ENCODE measurements at regions not wholly inside any gene's neighbourhood (a gene's known extent, or its start where the extent isn't known, plus 50 kb on each side); places are given as distances from the start of the nearest gene placed in this dataset.
A peak's percentile ranks its signal among the peaks of the same experiment; 100 is the strongest.

GRCh38 chr1:21366288-21366687 is 73.6 kb upstream of the NBPF3 start:
- H3K27ac ChIP-seq (ENCODE audit: low read depth in 1 of 2, low read length in 2 of 2): no peak overlapping the region
- peaks cover 7 to 8% of the 10 kb centered on the region in 2 donors for H3K4me1 ChIP-seq (ENCODE audit: control insufficient read depth in 1 of 2, insufficient read depth in 2 of 2, low read length in 2 of 2)
- Mint-ChIP-seq H3K27me3 (ENCODE audit: low read depth in 3 of 3) (peaks cover 11 to 38% (median 25%) of the 10 kb centered on the region in 3 donors), H3K27ac (no peak overlapping the region), H3K9me3 (peaks cover 0 to 2% (median 0%) of the 10 kb centered on the region in 7 donors), H3K4me3 (peak overlapping the region in 1 of 2 donors; percentile 37), H3K36me3 (no peaks in the 10 kb centered on the region), H3K4me1 (peaks cover 13% of the 10 kb centered on the region)
- no peaks in the 10 kb centered on the region for H4K20me1 ChIP-seq (ENCODE audit: insufficient read depth, low read length)
- intact Hi-C loops (cut with micrococcal nuclease): loop anchor here in 1 of 2 donors (5.0 kb wide), 3 partner anchors 64 to 134 kb away; no protein-coding TSS in a partner anchor
- H3K4me3 ChIP-seq (replicated peaks in 1 of 3; ENCODE audit: low read depth in 2 of 3, low read length in 3 of 3): no peak overlapping the region
- no peaks in the 10 kb centered on the region for H3K9me3 ChIP-seq (replicated peaks in 1 of 2; ENCODE audit: control insufficient read depth in 1 of 2, insufficient read depth in 1 of 2, low read length in 2 of 2)
- TF ChIP-seq CTCF (IDR thresholded peaks at IDR 0.05): no peak
- no peaks in the 10 kb centered on the region for H3K36me3 ChIP-seq (replicated peaks in 1 of 2; ENCODE audit: control insufficient read depth in 1 of 2, insufficient read depth in 2 of 2, low read length in 2 of 2)
- H3K4me2 ChIP-seq (replicated peaks; ENCODE audit: extremely low read depth, low read length, poor library complexity, severe bottlenecking): no peak overlapping the region
- H2AFZ ChIP-seq (ENCODE audit: insufficient read depth, low read depth, low read length, poor library complexity, severe bottlenecking): no peak overlapping the region
- no peaks in the 10 kb centered on the region for H3K79me2 ChIP-seq (ENCODE audit: insufficient read depth, low read length)
- WGBS (ENCODE audit: insufficient coverage): 74% methylated on average over 2 of the region's 3 CpGs
- H3K27me3 ChIP-seq (ENCODE audit: control insufficient read depth in 2 of 2, insufficient read depth in 2 of 2, low read length in 2 of 2): peaks cover 0 to 2% of the 10 kb centered on the region in 2 donors
- no peak for DNase-seq
- H3K9ac ChIP-seq (ENCODE audit: insufficient read depth, low read length, poor library complexity, severe bottlenecking): no peak overlapping the region

- Mint-ChIP-seq H3K9me3 (peaks cover 0 to 2% (median 0%) of the 10 kb centered on the region in 7 donors), H3K4me1 (peaks cover 13% of the 10 kb centered on the region), H3K27me3 (ENCODE audit: low read depth in 3 of 3) (peaks cover 12 to 35% (median 18%) of the 10 kb centered on the region in 3 donors), H3K27ac (peak overlapping the region in 1 of 7 donors; percentile 55), H3K4me3 (no peak overlapping the region), H3K36me3 (no peaks in the 10 kb centered on the region)
- no peak for TF ChIP-seq CTCF (IDR thresholded peaks at IDR 0.05)
- H4K20me1 ChIP-seq (ENCODE audit: insufficient read depth, low read length): no peaks in the 10 kb centered on the region
- intact Hi-C loops (cut with micrococcal nuclease): loop anchor here in 1 of 2 donors (5.0 kb wide), 3 partner anchors 63 to 133 kb away; no protein-coding TSS in a partner anchor
- H3K79me2 ChIP-seq (ENCODE audit: insufficient read depth, low read length): no peaks in the 10 kb centered on the region
- H3K36me3 ChIP-seq (replicated peaks in 1 of 2; ENCODE audit: control insufficient read depth in 1 of 2, insufficient read depth in 2 of 2, low read length in 2 of 2): no peaks in the 10 kb centered on the region
- H3K27me3 ChIP-seq (ENCODE audit: control insufficient read depth in 2 of 2, insufficient read depth in 2 of 2, low read length in 2 of 2): peaks cover 0 to 2% of the 10 kb centered on the region in 2 donors
- H3K9me3 ChIP-seq (replicated peaks in 1 of 2; ENCODE audit: control insufficient read depth in 1 of 2, insufficient read depth in 1 of 2, low read length in 2 of 2): no peaks in the 10 kb centered on the region
- H3K4me3 ChIP-seq (replicated peaks in 1 of 3; ENCODE audit: low read depth in 2 of 3, low read length in 3 of 3): no peak overlapping the region
- peaks cover 7 to 8% of the 10 kb centered on the region in 2 donors for H3K4me1 ChIP-seq (ENCODE audit: control insufficient read depth in 1 of 2, insufficient read depth in 2 of 2, low read length in 2 of 2)
- H3K27ac ChIP-seq (ENCODE audit: low read depth in 1 of 2, low read length in 2 of 2): no peak overlapping the region
- H2AFZ ChIP-seq (ENCODE audit: insufficient read depth, low read depth, low read length, poor library complexity, severe bottlenecking): no peak overlapping the region
- no peak overlapping the region for H3K4me2 ChIP-seq (replicated peaks; ENCODE audit: extremely low read depth, low read length, poor library complexity, severe bottlenecking)
- DNase-seq: peak; percentile 18 to 42 (median 24)
- no peak overlapping the region for H3K9ac ChIP-seq (ENCODE audit: insufficient read depth, low read length, poor library complexity, severe bottlenecking)
Observed at GRCh38 chr1:21365036-21365435, 74.8 kb upstream of the ECE1 start.

All from CD14-positive monocyte (primary cell).